ENCODE measurements at regions not wholly inside any gene's neighbourhood (a gene's known extent, or its start where the extent isn't known, plus 50 kb on each side); places are given as distances from the start of the nearest gene placed in this dataset.
A peak's percentile ranks its signal among the peaks of the same experiment; 100 is the strongest.

DNA sequence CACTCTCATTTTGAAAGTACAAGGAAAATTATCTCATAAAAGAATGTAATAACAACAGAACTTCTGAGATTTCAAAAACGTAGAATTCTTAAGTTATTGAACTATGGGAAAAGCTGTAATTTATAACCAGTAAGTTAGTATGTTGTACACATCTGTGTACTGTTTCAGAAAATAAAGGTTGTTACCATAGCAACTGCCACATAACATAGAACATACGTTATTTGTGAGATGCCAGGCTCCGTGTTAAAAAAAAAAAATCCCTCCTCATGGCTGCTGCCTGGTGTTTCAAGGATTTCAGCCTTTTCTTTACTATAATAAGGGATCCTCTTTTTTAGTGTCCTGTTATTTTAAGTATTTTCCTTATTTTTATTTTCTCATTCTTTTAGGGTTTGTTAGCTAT lies 79.5 kb downstream of the RWDD3 start:
- DNase-seq = no peak
- no peak overlapping the region for H3K4me3 Mint-ChIP-seq (ENCODE audit: low read depth, unreplicated experiment)
- BruUV-seq (replicated peaks) = no TSS peak

DNA sequence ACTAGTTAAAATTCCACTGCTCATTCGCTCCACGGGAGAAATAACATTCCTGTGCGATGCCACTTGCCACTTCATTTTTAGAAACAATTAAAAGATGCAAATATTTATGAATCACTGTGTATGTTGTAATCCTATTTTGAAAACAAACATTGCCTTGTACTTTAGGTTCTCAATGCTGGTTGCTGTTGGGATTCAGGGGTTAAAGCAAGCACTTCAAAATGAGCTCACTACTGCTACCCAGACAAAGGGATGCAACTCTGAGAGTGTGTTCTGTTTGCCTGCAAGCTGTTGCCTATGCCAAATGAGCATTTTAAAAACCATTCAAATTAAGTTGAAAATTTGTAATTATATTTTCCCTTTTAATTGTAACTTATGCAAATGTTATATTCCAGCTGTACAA lies 87.5 kb downstream of the RWDD3 start:
- TF ChIP-seq, protein P1, sequence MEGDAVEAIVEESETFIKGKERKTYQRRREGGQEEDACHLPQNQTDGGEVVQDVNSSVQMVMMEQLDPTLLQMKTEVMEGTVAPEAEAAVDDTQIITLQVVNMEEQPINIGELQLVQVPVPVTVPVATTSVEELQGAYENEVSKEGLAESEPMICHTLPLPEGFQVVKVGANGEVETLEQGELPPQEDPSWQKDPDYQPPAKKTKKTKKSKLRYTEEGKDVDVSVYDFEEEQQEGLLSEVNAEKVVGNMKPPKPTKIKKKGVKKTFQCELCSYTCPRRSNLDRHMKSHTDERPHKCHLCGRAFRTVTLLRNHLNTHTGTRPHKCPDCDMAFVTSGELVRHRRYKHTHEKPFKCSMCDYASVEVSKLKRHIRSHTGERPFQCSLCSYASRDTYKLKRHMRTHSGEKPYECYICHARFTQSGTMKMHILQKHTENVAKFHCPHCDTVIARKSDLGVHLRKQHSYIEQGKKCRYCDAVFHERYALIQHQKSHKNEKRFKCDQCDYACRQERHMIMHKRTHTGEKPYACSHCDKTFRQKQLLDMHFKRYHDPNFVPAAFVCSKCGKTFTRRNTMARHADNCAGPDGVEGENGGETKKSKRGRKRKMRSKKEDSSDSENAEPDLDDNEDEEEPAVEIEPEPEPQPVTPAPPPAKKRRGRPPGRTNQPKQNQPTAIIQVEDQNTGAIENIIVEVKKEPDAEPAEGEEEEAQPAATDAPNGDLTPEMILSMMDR (IDR thresholded peaks at IDR 0.05; ENCODE audit: unreplicated experiment) = no peak
- no TSS peak for BruUV-seq (replicated peaks)
- Mint-ChIP-seq H3K36me3 (ENCODE audit: insufficient read depth, unreplicated experiment) (no peaks in the 10 kb centered on the region), H3K27ac (ENCODE audit: unreplicated experiment) (no peak overlapping the region), H3K4me3 (ENCODE audit: low read depth, unreplicated experiment) (no peak overlapping the region), H3K27me3 (ENCODE audit: unreplicated experiment) (no peaks in the 10 kb centered on the region), H3K4me1 (ENCODE audit: low read depth, unreplicated experiment) (no peaks in the 10 kb centered on the region), H3K9me3 (ENCODE audit: low read depth, unreplicated experiment) (no peaks in the 10 kb centered on the region)
- intact Hi-C loops (cut with micrococcal nuclease; ENCODE audit: unreplicated experiment) = no loop called here
- no peak for DNase-seq
- CTCF ChIA-PET = interaction anchor here (1.4 kb wide), 1 partner anchor 18 kb away, joined by 3 read pairs; no protein-coding TSS in a partner anchor

More for the DNA sequence above, 79.5 kb downstream of the RWDD3 start:
- Mint-ChIP-seq H3K9me3 (ENCODE audit: low read depth, unreplicated experiment) (no peaks in the 10 kb centered on the region), H3K4me1 (ENCODE audit: low read depth, unreplicated experiment) (no peaks in the 10 kb centered on the region), H3K27me3 (ENCODE audit: unreplicated experiment) (no peaks in the 10 kb centered on the region), H3K36me3 (ENCODE audit: insufficient read depth, unreplicated experiment) (no peaks in the 10 kb centered on the region), H3K27ac (ENCODE audit: unreplicated experiment) (no peak overlapping the region)
- CTCF ChIA-PET = no interaction called here
- TF ChIP-seq, protein P1 (IDR thresholded peaks at IDR 0.05; ENCODE audit: unreplicated experiment) = no peak
- intact Hi-C loops (cut with micrococcal nuclease; ENCODE audit: unreplicated experiment) = no loop called here

DNA sequence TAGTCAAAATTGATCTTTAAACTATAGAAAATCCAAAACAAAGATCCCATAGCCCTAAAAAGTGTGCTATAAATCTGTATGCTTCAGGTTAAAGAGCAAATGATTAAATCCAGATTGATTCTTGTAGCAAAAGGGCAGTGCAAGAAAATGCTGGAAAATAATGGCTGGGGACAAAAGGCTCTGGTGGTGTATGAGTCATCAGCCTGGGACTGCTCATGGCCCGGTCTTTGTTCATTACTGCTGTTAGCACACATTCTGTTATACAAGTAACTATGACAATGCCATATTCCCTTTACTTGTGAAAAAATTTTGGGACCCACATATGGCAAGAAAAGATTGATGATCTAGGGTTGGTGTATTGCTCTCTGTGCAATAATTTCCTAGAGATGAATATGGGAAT lies 89.1 kb downstream of the RWDD3 start:
- no peak overlapping the region for H3K4me3 Mint-ChIP-seq (ENCODE audit: low read depth, unreplicated experiment)
- H3K9me3 Mint-ChIP-seq (ENCODE audit: low read depth, unreplicated experiment) = no peaks in the 10 kb centered on the region
- DNase-seq = peak; percentile 26
- H3K36me3 Mint-ChIP-seq (ENCODE audit: insufficient read depth, unreplicated experiment) = no peaks in the 10 kb centered on the region
- no peaks in the 10 kb centered on the region for H3K4me1 Mint-ChIP-seq (ENCODE audit: low read depth, unreplicated experiment)
- CTCF ChIA-PET = interaction anchor here (0.5 kb wide), 1 partner anchor 75 kb away, joined by 3 read pairs; no protein-coding TSS in a partner anchor
- H3K27ac Mint-ChIP-seq (ENCODE audit: unreplicated experiment) = no peak overlapping the region
- TF ChIP-seq, protein P1 (IDR thresholded peaks at IDR 0.05; ENCODE audit: unreplicated experiment) = no peak
- BruUV-seq (replicated peaks) = no TSS peak
- intact Hi-C loops (cut with micrococcal nuclease; ENCODE audit: unreplicated experiment) = no loop called here
- H3K27me3 Mint-ChIP-seq (ENCODE audit: unreplicated experiment) = no peaks in the 10 kb centered on the region

DNA sequence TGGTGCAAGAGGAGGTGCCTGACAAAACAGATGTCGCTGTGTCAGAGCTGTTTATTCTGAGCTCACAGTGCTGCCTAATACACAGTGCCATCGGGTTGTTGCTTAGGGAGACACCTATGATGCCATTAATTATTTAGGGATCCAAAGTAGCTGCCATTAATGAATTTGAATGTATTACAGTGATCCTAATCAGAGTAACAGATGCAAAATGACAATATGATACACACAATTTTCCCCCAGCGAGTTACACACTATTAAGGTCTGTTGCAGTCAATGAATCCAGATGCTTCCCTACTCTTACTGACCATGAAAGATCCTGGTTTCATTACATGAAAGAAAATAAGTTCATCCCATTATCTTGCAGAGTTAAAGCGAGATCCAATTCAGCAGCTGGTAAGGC lies 91.3 kb downstream of the RWDD3 start:
- TF ChIP-seq, protein P1 (IDR thresholded peaks at IDR 0.05; ENCODE audit: unreplicated experiment) = no peak
- H3K27me3 Mint-ChIP-seq (ENCODE audit: unreplicated experiment) = no peaks in the 10 kb centered on the region
- intact Hi-C loops (cut with micrococcal nuclease; ENCODE audit: unreplicated experiment) = no loop called here
- H3K4me3 Mint-ChIP-seq (ENCODE audit: low read depth, unreplicated experiment) = no peak overlapping the region
- H3K36me3 Mint-ChIP-seq (ENCODE audit: insufficient read depth, unreplicated experiment) = no peaks in the 10 kb centered on the region
- no TSS peak for BruUV-seq (replicated peaks)
- H3K9me3 Mint-ChIP-seq (ENCODE audit: low read depth, unreplicated experiment) = no peaks in the 10 kb centered on the region
- CTCF ChIA-PET = no interaction called here
- DNase-seq = no peak
- H3K4me1 Mint-ChIP-seq (ENCODE audit: low read depth, unreplicated experiment) = no peaks in the 10 kb centered on the region
- H3K27ac Mint-ChIP-seq (ENCODE audit: unreplicated experiment) = no peak overlapping the region

Measured in Calu3 (cell line).